Fibroblast of peridontal ligament (primary cell): ENCODE measurements at regions not wholly inside any gene's neighbourhood (a gene's known extent, or its start where the extent isn't known, plus 50 kb on each side); places are given as distances from the start of the nearest gene placed in this dataset.
"Not testable (repeated sequence)": the region's sequence is repeated elsewhere in the genome, so short reads cannot be mapped to it uniquely, and the experiment has no call there.

Source experiments
- DNase-seq: peaks from one replicate; pipeline ENCODE4 v3.0.0-alpha.2; 2010; ENCODE audit errors: extremely low read depth

- peak; percentile 56 for DNase-seq
These were observed 143.4 kb upstream of the CDKN3 start for GRCh38 chr14:54253195-54253947.

DNA sequence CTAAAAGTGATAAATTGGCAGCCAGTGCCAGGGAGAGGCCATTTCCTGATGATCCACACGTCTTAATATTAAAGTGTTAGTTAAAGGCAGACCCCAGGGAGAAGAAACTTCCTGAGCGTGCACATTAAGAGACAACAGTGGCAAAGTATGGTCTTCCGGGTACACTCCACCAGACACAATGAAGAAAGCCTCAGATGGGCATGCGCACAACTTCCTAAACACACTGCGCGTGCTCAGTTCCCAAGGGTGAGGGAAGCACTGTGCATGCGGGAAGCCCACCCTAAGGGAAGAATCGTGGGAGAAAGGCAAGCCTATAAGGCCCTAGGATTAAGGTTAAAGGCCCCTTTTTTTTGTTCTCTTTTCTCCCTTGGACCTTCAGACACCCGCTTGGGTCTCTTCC is 140.7 kb upstream of the CDKN3 start:
- DNase-seq, result no peak

DNA sequence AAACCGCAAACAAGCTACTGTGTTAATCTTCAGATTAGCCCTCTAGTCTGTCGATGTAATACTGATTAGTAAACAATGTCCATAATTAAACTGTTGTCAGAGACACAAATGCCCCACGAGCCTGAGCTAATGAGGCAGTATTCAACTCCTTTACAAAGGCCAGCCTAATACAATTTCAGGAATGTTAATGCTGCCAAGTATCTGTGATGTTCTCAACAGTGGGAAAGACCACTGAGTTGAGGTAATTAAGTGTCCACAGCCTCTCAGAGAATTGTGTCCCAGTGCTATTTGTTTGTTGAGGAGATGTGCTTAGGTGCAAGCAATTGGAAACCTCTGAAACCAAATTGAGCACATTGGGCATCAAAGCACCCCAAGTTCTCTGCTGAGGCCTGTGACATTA is 139.4 kb upstream of the CDKN3 start:
- DNase-seq, result no peak

- DNase-seq, result no peak
These were observed 138.4 kb upstream of the CDKN3 start for GRCh38 chr14:54258382-54258781.

DNA sequence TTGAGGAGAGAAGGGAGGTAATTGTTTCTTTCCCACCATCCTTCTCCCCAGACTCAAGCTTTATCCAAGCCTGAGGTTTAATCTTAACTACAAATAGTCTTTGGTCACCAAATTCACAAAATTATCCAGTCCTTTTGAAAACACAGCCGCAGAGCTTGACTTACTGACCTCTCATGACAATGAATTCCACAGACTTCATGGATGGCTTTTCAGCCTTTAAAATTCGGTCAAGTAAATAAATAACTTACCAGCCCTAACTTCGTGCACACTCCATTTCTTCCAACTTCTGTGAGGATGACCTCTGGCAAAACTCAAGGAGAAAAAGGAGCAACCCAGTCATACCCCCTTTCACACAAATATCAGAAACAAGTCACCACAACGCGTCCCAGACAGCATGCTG is 137.0 kb upstream of the CDKN3 start:
- DNase-seq, result no peak

DNA sequence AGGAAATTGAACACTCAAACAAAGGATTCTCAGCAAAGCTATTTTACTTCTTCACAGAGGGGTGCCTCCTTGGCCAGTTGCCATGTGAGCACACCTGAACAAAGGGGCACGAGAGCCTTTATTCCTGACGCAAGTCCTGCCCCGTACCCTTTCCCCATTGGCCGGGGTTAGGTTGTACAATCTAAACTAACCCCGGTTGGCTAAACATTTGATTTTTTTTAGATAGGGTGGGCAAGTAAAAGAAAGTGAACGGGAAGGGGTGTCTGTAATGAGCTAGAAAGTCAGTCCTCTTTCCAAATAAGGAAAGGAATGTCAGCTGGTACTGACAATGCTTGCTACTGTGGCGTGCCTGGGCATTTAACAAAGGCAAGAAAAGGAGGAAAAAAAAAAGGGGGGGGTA is 135.5 kb upstream of the CDKN3 start:
- DNase-seq, result no peak

DNA sequence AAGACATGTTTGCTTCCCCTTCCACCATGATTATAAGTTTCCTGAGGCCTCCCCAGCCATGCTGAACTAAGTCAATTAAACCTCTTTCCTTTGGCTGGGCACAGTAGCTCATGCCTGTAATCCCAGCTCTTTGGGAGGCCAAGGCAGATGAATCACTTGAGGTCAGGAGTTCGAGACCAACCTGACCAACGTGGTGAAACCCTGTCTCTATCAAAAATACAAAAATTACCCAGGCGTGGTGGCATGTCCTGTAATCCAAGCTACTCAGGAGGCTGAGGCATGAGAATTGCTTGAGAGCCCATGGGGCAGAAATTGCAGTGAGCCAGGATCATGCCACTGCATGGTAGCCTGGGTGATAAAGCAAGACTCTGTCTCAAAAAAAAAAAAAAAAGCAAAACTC is 130.2 kb upstream of the CDKN3 start:
- not testable (repeated sequence) for DNase-seq

DNA sequence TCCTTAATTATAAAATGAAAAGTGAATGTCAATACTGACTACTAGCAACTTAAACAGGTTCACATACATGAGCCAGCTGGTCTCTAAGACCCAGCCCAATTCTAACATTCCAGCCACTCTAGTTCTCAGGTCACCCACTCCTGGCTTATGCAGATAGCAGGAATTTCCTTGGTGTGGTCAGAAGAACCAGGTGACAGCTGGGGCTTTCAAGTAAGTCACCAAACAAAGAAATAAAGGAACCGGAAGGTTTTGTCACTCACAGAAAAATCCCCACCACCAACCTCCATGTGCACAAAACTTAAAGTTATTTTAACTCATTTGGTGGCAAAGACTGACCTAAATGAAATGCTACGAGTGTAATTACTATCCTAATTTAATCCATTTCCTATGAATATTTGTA is 129.6 kb upstream of the CDKN3 start:
- no peak for DNase-seq

DNA sequence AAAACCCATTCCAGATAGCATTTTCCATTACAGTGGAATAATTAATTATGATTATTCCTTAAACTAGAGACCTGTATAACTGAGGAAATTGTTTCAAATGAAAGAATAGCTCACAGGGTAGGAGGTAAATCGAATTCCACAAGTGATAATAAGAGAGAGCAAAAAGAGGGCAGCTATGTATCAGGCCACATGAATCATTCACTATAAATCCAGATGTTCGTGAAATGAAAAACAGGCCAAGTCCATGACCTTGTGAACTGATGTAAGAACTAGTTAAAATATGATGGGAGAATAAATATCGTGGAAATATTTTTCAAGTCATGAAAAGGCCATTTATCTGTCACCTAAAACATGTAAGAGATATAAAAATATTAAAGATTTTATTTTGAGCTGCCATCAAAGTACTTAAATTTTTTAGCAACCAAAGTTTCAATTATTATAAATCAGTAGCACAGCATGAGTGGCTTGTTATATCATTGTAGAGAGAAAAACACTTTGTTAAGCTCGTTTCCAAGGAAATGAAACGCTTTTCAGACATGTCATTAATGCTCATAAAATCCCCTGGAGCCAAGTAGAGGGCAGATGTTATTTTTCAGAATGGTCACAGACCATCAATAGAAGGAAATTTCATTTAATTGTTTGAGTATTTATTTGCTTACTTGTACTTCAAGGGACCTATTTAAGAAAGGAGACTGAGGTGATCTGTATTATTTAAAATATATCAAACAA is 120.6 kb upstream of the CDKN3 start:
- DNase-seq, result peak; percentile 10

- no peak for DNase-seq
These were observed 118.7 kb upstream of the CDKN3 start for GRCh38 chr14:54278087-54278486.

DNA sequence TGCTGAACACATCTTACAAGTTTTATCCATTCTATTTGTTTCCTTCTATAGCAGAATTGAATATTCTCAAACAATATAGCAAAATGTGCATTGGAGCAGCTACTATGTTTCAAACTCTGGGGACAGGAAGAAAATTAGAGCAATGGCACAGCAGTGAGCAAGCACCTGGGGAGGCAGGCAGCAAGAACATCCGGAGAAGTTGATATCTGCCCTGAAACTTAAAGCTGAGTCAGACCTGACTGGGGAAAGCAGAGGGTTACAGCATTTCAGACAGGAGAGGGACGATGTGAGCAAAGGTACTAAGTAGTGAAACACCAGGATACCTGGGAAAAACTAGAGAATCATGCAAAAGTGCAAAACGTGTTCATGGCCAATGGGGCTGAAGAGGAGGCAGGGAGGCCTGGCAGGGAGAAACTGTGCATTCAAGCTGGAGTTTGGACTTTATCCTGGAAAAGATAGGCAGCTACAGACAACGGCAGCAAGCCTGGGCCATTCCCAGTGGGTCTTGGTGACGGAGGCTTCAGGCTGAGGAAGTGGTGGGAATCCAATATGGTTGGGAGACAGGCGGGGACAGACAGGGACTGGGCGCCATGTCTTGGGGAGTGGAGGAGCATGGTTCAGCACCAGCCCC is 118.0 kb upstream of the CDKN3 start:
- DNase-seq, result no peak

- DNase-seq, result no peak
These were observed 114.0 kb upstream of the CDKN3 start for GRCh38 chr14:54282849-54283248.

DNA sequence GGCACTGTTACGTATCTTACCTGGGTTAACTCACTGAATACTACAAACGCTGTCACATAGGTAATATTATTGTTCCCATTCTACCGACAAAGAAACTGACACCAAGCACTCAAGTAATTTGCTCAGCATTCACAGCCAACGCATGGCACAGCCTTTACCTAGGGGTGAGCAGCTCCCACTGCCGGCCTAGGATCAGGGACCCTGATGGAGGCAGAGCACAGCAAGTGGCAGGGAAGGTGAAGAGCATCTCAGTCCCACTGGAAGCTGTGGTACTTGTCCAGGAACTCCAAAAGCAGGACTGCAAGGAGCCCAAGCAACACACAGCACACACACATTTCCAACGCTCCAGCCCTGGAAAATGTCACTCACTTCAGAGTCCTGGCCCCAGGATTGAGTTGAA is 111.8 kb upstream of the CDKN3 start:
- no peak for DNase-seq

DNA sequence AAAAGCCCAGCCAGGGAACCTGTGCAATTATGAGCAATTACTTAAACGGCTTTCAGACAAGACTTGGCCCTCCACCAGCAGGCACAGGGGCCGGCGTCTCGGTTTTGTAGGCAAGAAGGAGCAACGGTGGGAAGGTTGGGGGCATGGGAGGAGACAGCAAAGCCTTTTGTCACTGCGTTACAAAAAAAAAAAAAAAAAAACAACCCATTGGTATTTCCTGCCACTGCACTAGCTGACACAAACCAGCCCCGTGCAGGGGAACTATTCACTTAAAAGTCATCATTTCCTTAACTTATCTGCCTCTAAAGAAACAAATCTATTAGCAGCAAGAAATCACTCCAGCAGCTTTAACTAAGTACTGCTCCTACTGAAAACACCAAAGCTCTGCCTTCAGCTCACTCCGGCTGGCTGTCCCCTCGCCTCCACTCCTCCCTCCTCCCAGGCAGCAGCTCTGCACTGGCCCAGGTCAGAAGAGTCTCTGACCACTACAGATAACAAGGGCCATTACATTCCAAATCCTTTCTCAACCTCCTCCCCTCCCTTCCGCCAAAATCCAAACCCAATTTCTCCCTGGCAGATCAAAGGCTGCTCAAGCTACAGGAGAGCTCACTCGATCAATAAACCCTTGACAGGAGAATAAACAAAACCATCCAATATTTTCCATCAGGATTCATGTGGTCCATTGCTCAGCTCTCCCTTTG is 105.2 kb upstream of the CDKN3 start:
- DNase-seq, result no peak

DNA sequence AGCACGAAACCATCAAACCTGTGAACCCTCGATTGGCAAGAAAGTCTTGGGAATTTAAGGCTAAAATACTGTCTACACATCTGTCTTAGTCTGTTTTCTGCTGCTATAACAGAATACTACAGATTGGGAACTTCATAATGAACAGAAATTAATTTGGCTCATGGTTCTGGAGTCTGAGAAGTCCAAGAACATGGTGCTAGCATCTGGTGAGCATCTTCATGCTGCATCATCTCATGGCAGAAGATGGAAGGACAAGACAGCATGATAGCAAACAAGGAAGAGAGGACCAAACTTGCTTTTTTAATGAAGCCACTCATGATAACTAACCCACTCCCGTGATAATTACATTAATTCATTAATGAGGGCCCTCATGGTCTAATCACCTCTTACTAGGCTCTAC is 102.0 kb upstream of the CDKN3 start:
- DNase-seq, result no peak

GRCh38 chr14:54299410-54300363 is 97.1 kb upstream of the CDKN3 start:
- DNase-seq, result no peak

DNA sequence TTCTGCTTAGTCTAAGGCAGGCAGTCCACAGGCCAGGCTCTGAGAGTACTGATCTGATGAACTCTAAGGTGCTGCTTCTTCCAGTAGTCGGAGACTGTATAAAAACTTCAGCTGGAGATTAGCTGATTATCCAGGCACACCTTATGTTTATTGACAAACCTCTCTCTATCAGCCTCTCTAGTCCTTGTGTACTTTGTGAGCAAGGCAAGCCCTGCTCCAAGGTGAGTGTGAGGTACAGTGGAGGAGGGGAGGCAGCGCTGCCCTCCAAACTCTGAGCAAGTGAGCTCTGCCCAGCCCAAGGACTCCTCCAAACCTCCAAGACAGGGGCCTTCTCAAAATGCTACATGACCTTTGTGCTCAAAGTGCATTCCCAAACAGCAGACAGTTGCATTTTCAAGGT is 95.9 kb upstream of the CDKN3 start:
- DNase-seq, result no peak

- DNase-seq, result no peak
These were observed 95.4 kb upstream of the CDKN3 start for GRCh38 chr14:54301359-54301758.

DNA sequence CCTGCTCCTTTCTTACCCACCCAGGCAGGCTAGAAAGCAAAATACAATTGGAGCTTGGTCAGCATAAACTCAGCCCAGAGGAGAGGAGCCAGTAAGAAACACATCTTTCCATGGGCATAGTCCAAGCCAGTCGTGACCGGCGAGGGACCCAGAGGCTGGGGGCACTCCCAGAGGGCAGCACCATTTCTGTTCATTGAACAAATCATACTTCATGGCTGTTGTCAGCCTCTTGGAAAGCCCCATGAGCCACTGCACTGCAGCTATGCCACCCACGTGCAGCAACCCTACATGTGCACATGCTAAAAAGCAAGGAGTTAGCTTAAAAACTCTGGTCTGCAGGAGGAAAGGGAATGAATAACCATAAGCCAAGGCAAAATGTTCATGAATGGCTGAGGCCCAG is 90.0 kb upstream of the CDKN3 start:
- no peak for DNase-seq

DNA sequence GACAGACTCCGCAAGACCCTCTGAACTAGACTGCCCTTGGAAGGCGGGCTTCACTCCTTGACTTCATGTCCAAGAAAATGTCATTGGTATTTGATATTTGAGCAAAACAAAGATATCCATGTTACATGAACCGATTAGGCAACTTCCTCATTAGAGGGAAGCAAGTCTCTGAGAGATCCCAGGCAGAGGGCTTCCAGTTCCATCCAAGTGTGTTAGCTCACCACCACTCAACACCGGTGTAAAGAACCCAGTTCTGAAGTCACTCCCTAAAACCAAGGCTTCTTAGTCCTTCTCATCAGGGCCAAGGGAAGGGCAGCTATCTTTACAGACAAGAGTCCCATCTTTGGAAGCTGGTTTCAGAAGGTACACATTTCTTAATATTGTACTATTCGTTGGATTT is 87.2 kb upstream of the CDKN3 start:
- no peak for DNase-seq

- DNase-seq, result no peak
These were observed 86.5 kb upstream of the CDKN3 start for GRCh38 chr14:54310151-54310850.
